Left hindlimb (tissue), 1 donor: ENCODE measurements at regions not wholly inside any gene's neighbourhood (a gene's known extent, or its start where the extent isn't known, plus 50 kb on each side); places are given as distances from the start of the nearest gene placed in this dataset.

ENCODE experiments used
- DNase-seq: peaks from one replicate; pipeline ENCODE4 v3.0.0-alpha.2; 2018

DNA sequence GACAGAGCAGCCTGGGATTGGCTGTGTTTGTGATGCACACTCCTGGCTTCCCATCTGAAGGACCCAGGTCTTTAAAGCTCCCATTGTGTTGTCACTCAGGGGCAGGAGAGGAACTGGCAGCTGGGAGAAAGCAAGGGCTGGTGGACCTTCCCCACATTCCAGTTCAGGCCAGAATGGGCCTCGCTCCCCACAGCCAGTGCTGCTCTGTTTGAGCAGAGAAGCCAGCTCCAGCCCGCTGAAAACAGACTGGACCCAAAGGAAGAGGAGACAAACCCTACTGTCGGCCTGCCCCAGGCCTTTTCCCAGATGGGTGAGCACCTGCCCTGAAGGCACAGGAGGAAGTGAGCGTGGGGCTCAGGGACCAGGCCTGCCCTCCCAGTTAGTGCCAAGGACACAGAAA lies 499.4 kb downstream of the NPHP4 start:
- DNase-seq, result no peak

DNA sequence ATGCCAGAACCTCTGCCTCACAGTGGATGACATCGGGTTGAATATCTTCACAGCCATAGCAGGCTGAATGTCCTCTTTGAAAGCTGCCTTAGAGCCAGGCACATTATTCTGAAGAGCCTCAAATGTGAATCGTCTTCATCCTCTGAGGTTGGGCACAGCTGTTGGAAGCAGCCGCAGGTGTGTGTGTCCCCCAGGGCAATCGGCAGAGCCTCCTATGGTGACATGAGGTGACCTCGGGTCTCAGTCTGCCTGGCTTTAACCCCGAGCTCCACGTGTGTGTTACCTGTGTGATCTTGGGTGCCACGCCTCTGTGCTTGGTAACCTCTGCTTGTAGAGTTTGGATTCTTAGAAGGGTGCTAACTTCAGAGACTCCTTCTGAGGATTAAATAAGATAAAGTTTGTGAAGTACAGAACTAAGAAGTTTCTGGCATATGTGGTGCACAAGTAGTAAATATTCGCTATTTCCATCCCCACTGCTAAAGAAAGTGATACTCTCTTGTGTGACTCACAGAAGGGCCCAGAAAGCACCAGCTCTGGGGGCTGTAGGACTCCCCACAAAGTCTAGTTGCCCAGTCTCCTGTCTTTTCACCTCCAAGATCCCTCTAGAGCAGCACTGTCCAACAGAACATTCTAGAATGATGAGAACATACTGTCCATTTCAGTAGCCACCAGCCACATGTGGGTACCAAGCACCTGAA lies 500.9 kb downstream of the NPHP4 start:
- DNase-seq, result no peak

DNA sequence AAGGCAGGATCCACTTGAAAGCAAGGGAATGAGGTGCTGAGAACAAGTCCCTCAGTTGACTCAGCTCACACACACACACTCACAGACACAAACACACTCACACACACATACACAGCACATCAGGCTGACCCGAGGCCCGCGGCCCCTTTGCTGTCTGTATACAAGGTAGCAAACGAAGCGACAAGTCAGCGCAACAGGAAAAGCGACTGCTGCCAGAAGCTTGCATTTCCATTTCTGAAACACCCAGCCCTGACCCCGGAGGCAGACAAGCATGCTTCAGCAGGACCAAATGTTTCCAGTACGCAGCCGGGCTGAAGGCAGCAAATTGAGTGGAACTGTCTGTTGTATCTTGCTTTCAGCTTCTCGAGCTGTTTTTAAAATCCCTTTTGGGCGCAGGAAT lies 501.6 kb downstream of the NPHP4 start:
- no peak for DNase-seq

- DNase-seq, result no peak
Measured at GRCh38 chr1:5488448-5488847, 503.8 kb downstream of the NPHP4 start.

DNA sequence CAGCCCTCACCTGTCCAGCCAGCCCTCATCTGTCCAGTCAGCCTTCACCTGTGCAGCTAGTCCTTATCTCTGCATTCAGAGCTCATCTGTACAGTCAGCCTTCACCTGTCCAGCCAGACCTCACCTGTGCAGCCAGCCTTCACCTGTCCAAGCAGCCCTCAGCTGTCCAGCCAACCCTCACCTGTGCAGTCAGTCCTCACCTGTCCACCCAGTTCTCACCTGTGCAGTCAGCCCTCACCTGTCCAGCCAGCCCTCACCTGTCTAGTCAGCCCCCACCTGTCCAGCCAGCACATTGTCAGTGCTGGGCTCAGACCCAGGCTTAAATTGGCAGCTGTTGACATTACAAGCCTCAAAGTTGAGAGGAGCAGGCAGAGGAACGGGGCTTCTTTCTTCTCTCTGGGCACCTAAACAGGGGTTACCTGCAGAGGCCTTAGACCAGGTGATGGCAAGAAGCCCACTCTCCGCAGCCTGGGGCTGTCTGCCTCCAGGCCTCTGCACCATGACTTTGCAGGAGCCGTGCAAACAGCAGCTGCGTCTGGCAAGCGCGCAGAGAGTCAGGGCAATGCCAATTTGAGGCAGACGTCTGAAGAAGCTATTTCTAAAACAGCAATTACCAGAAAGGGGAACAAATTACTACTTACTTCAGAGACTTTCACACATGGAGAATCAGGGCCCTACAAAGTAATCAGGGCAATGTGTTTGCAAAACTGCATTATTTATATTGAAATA lies 506.1 kb downstream of the NPHP4 start:
- no peak for DNase-seq

DNA sequence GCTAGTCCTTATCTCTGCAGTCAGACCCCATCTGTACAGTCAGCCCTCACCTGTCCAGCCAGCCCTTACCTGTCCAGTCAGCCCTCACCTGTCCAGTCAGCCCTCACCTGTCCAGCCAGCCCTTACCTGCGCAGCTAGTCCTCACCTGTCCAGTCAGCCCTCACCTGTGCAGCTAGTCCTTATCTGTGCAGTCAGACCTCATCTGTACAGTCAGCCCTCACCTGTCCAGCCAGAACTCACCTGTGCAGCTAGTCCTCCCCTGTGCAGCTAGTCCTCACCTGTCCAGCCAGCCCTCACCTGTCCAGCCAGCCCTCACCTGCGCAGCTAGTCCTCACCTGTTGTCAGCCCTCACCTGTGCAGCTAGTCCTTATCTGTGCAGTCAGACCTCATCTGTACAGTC lies 506.8 kb downstream of the NPHP4 start:
- DNase-seq, result no peak

DNA sequence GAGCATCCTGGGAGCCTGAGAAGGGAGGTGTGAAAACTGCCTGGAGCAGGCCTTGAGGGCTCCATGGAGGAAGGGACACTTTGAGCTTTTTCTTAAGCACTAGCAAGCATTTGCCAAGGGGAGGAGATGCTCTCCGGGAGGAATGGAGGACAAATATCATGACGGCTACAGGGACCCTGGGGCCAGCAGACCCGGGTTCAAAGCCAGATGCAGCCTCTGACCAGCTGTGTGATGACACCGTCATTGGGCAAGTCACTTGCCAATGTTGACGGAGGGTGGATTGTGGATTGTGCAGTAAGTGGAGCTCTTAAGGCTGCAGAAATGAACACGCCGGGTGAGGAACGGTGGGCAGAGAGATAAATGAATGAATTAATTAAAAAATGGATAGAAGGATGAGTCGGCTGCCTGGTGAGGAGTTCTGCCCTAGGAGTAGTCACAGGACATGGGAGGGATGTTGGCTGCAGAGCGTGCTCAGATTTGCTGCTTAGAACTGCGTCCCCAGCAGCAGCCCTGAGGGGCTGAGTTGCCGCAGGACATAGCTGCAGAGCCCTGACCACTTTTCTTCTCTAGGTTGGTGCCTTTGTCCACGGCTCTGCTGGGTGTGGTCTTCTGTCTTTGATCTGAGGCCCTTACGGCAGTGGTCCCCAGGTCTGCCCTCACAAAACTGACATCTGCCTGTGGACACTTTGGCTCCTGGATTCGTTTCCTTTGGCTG lies 507.6 kb downstream of the NPHP4 start:
- DNase-seq, result no peak

DNA sequence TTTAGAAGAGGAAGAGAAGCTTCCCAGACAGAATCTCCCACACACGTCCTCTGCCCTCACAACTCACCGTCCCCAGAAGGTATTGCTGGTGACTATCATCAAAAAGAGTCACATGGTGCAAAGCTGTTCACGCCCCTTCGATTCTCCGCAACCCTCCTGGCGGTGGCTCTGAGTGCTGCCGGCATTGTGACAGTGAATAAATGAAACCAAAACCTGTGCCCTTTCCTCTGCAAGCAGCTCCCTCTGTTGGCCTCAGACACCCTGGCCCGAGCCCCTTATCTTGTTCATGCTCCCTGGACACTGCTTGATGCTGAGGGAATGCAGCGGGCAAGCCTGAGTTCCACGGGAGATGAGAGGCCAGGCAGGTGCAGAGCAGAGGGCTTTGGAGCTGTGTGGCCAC lies 510.3 kb downstream of the NPHP4 start:
- no peak for DNase-seq

- DNase-seq, result no peak
Measured at GRCh38 chr1:5480906-5481305, 511.3 kb downstream of the NPHP4 start.

DNA sequence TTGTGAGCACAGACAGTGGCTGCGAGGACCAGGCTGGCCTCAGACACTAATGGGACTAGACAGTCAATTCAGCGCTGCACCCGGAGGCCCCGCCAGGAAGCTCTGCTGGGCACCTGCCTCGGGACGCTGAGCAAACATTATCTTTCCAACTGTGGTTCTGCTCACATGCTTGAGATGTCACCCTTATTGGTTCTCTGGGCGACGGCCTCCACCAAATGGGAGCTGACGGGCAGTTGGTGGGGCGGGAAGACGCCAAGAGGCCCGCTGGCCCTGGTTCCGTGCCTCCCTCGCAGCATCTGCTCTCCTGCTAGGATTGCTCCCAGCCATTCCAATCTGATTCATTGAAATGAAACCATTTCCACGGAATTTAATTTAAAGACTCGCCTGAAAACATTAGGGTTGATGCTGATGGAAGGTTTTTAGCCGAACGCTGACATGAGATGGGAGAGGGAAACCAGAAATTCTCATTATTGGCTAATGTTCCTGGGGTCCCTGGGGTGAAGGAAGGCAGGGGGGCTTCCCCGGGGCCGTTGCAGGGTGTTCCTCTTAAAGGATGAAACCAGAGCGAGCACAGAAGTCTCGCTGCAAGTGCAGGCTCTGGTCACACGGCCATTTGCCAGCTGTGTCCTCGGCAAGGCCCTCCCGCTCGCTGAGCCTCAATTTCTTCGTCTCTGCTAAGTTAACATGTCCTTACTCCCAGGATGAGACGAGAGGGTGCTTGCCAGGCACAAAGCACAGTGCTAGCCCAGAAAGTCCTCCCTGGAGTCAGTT lies 512.2 kb downstream of the NPHP4 start:
- no peak for DNase-seq

GRCh38 chr1:5478961-5479360 lies 513.3 kb downstream of the NPHP4 start:
- DNase-seq, result no peak

GRCh38 chr1:5478156-5478695 lies 514.0 kb downstream of the NPHP4 start:
- DNase-seq, result no peak

DNA sequence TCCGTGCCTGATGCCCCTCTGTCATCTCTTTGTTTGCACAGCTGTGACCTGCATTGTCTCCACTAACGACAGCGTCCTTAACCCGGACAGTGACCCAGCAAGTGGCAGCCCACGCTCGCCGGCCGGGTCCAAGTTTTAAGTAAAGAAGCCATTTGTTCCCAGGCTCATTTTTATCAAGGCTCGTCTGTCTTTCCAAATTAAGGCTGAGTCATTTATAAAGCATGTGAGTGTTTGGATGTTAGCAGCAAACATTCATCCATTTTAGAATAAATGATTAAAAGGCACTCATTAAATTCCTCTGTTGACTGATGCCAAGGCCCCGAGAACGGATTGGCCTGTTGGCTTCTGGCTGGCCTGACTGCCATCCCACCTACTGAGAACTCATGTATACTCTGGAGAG lies 514.5 kb downstream of the NPHP4 start:
- DNase-seq, result no peak

- DNase-seq, result no peak
Measured at GRCh38 chr1:5475572-5475971, 516.7 kb downstream of the NPHP4 start.

- no peak for DNase-seq
Measured at GRCh38 chr1:5473268-5473667, 519.0 kb downstream of the NPHP4 start.

- no peak for DNase-seq
Measured at GRCh38 chr1:5466487-5466886, 525.7 kb downstream of the NPHP4 start.

DNA sequence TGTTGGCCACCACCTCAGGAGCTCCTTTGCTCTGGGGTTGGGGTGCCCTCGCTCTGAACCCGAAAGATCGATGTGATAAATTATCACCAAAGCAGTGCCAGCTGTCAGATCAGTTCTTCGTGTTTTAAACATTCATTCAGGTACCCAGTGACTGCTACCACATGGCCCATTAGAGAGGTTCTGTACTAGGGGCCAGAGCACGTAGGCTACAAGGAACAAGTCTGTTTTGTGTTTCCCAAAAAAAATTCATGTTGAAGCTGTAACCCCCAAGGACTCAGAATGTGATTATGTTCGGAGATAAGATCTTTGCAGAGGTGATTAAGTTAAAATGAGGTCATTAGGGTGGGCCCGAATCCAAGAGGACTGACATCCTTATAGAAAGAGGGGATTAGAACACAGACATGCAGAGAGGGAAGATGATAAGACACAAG lies 526.9 kb downstream of the NPHP4 start:
- DNase-seq, result no peak

DNA sequence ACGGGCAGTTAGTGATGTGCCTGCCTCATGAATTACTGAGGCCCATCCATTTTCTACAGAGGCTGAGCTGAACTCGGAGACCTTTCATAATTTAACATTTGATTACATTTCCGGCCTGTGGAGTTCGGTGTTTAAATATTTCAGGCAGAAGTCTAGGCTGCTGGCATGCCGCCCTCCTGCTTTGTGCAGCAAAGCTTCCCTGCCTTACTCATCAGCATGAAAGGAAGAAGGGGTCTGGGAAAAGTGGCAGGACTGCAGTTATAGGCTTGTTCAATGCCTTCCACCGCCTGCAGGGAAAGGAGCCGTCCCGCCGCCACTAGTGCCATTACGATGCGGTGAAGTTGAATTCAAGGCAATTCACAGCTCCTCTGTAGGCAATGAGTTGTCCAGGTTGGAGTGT lies 527.9 kb downstream of the NPHP4 start:
- no peak for DNase-seq

- DNase-seq, result no peak
Measured at GRCh38 chr1:5460974-5461373, 531.3 kb downstream of the NPHP4 start.

DNA sequence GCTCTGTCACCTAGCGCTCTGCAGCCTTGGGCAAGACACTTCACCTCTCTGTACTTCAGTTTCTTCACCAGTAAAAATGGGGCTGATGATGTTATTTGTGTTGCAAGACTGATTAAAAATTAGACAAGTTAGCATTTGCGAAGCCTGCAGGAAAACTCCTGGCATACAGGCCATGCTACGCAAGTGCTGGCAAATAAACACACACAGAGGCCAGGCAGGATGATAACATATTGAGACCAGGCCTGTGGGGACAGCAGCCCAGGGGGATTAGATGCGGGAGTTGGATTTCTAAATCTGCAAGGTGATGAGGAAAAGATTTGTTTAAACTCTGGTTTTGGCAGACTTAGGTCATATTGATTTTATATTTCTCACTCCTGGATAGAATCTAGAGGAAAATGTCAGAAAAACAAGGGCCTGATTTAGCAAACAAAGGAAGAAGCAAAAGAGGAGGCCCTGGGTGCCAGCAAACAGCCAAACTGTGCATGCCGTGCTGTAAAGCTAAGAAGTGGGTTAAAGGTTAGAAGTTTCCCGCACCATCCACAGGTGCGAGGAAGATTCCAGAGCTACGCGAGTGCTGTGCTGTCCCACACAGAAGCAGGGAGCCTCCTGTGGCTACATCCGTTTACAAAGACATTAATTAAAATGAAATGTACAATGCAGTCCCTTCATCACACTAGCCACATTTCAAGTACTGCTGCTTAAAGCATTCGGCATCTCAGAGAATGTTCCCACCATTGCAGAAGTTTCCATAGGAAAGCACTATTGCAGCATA lies 532.2 kb downstream of the NPHP4 start:
- no peak for DNase-seq

GRCh38 chr1:5458248-5458647 lies 534.0 kb downstream of the NPHP4 start:
- DNase-seq, result no peak
